Keratinocyte (primary cell): ENCODE measurements at regions not wholly inside any gene's neighbourhood (a gene's known extent, or its start where the extent isn't known, plus 50 kb on each side); places are given as distances from the start of the nearest gene placed in this dataset.
A peak's percentile ranks its signal among the peaks of the same experiment; 100 is the strongest.

Experiments used
- DNase-seq: peaks from one replicate; pipeline ENCODE4 v3.0.0-alpha.2; 2011; ENCODE audit warnings: low read depth, missing footprints, low spot score
- FAIRE-seq: peaks from 2 replicates; lab custom pipeline; 2011; peaks lifted over from hg19 to GRCh38; lab: Jason Lieb, UNC
- H2AFZ ChIP-seq: 2 replicates; pipeline ENCODE4 v1.6.0; 2012; ENCODE audit warnings: low read length, control low read depth, inconsistent platforms; ENCODE audit not compliant: control insufficient read depth
- H3K27ac ChIP-seq: 2 replicates; pipeline ENCODE4 v1.5.1; 2011; ENCODE audit warnings: low read length; ENCODE audit not compliant: control insufficient read depth, insufficient read depth
- H3K27me3 ChIP-seq: 3 replicates; pipeline ENCODE4 v1.6.0; 2011; ENCODE audit warnings: low read length; ENCODE audit not compliant: control insufficient read depth, insufficient read depth; ENCODE audit errors: extremely low read depth
- H3K36me3 ChIP-seq, 2 experiments: 2 replicates in 1 of 2; 3 replicates in 1 of 2; pipeline ENCODE4 v1.5.1; 2011; ENCODE audit warnings: low read length in 2 of 2, mild to moderate bottlenecking in 1 of 2; ENCODE audit not compliant: control insufficient read depth in 2 of 2, insufficient read depth in 2 of 2; ENCODE audit errors: extremely low read depth in 1 of 2
- H3K4me1 ChIP-seq: 3 replicates; pipeline ENCODE4 v1.5.1; 2011; ENCODE audit warnings: low read length; ENCODE audit not compliant: control insufficient read depth, insufficient read depth; ENCODE audit errors: extremely low read depth
- H3K4me2 ChIP-seq: 3 replicates; pipeline ENCODE4 v1.6.0; 2011; ENCODE audit warnings: low read depth, low read length; ENCODE audit not compliant: control insufficient read depth, insufficient read depth; ENCODE audit errors: extremely low read depth
- H3K4me3 ChIP-seq, 3 experiments: fragments of 200-600 bp in 1 of 3; sonication (generic) in 1 of 3; 2 replicates in 2 of 3; 3 replicates in 1 of 3; pipeline ENCODE4 v1.5.1; 2011 to 2016; ENCODE audit warnings: low read length in 3 of 3, mild to moderate bottlenecking in 3 of 3, control low read depth in 2 of 3, inconsistent platforms in 1 of 3, low read depth in 1 of 3, mixed read lengths in 1 of 3, mixed run types in 1 of 3, moderate library complexity in 1 of 3; ENCODE audit not compliant: control insufficient read depth in 2 of 3, insufficient read depth in 2 of 3; ENCODE audit errors: extremely low read depth in 1 of 3
- H3K79me2 ChIP-seq: 2 replicates; pipeline ENCODE4 v1.6.0; 2012; ENCODE audit warnings: low read length; ENCODE audit not compliant: control insufficient read depth, insufficient read depth
- H3K9ac ChIP-seq: 3 replicates; pipeline ENCODE4 v1.6.0; 2011; ENCODE audit warnings: low read length; ENCODE audit not compliant: control insufficient read depth, insufficient read depth; ENCODE audit errors: extremely low read depth
- H3K9me1 ChIP-seq: 3 replicates; pipeline ENCODE4 v1.6.0; 2011; ENCODE audit warnings: low read length; ENCODE audit not compliant: control insufficient read depth, insufficient read depth; ENCODE audit errors: extremely low read depth
- H3K9me3 ChIP-seq: 2 replicates; pipeline ENCODE4 v1.5.1; 2012; ENCODE audit warnings: low read depth, low read length; ENCODE audit not compliant: control insufficient read depth
- H4K20me1 ChIP-seq: 3 replicates; pipeline ENCODE4 v1.6.0; 2011; ENCODE audit warnings: low read length; ENCODE audit not compliant: control insufficient read depth, insufficient read depth; ENCODE audit errors: extremely low read depth
- EZH2 ChIP-seq: IDR thresholded peaks from one replicate; pipeline ENCODE4 v1.6.1; 2012; ENCODE audit warnings: inconsistent platforms, mild to moderate bottlenecking, low read length, moderate library complexity
- dilution Hi-C: fragments of 300-500 bp; cut with MboI; formaldehyde crosslinking; loops from one replicate; pipeline ENCODE4 v1.7.0; 2020; ENCODE audit warnings: low sequenced_read_pairs; ENCODE audit not compliant: extremely low pct_ligation_motif_present
- TF ChIP-seq, protein P1 (sequence below), 3 experiments: IDR thresholded peaks in 1 of 3; conservative IDR thresholded peaks in 1 of 3; optimal IDR thresholded peaks in 1 of 3; 2 replicates in 2 of 3; 3 replicates in 1 of 3; pipeline versions ENCODE3 to v1.5.1; 2011; ENCODE audit warnings: low read length in 3 of 3, mild to moderate bottlenecking in 3 of 3, moderate library complexity in 2 of 3, control low read depth in 1 of 3, inconsistent platforms in 1 of 3; ENCODE audit not compliant: insufficient read depth in 2 of 3; ENCODE audit errors: extremely low read depth in 1 of 3

GRCh38 chr6:130507666-130508028 is 141.8 kb downstream of the TMEM200A start:
- no peak for DNase-seq
- FAIRE-seq, result no peak
- peak overlapping the region; percentile 11 for H3K4me2 ChIP-seq
- H4K20me1 ChIP-seq, result no peaks in the 10 kb centered on the region
- peaks cover 5% of the 10 kb centered on the region for H3K4me1 ChIP-seq
- H3K27me3 ChIP-seq, result no peaks in the 10 kb centered on the region
- no peaks in the 10 kb centered on the region for H3K9me3 ChIP-seq
- H3K27ac ChIP-seq, result no peak overlapping the region
- no peak overlapping the region for H3K9ac ChIP-seq
- TF ChIP-seq, protein P1, sequence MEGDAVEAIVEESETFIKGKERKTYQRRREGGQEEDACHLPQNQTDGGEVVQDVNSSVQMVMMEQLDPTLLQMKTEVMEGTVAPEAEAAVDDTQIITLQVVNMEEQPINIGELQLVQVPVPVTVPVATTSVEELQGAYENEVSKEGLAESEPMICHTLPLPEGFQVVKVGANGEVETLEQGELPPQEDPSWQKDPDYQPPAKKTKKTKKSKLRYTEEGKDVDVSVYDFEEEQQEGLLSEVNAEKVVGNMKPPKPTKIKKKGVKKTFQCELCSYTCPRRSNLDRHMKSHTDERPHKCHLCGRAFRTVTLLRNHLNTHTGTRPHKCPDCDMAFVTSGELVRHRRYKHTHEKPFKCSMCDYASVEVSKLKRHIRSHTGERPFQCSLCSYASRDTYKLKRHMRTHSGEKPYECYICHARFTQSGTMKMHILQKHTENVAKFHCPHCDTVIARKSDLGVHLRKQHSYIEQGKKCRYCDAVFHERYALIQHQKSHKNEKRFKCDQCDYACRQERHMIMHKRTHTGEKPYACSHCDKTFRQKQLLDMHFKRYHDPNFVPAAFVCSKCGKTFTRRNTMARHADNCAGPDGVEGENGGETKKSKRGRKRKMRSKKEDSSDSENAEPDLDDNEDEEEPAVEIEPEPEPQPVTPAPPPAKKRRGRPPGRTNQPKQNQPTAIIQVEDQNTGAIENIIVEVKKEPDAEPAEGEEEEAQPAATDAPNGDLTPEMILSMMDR (optimal IDR thresholded peaks at IDR 0.05 in 1 of 3, IDR thresholded peaks at IDR 0.05 in 1 of 3, conservative IDR thresholded peaks at IDR 0.05 in 1 of 3; ENCODE audit: extremely low read depth in 1 of 3, insufficient read depth in 2 of 3, low read length in 3 of 3), result no peak
- TF ChIP-seq EZH2, result no peak
- dilution Hi-C loops, result no loop called here
- H3K4me3 ChIP-seq, result no peak overlapping the region
- H2AFZ ChIP-seq, result peak overlapping the region; percentile 18
- H3K36me3 ChIP-seq, result no peaks in the 10 kb centered on the region
- no peaks in the 10 kb centered on the region for H3K79me2 ChIP-seq
- no peaks in the 10 kb centered on the region for H3K9me1 ChIP-seq

DNA sequence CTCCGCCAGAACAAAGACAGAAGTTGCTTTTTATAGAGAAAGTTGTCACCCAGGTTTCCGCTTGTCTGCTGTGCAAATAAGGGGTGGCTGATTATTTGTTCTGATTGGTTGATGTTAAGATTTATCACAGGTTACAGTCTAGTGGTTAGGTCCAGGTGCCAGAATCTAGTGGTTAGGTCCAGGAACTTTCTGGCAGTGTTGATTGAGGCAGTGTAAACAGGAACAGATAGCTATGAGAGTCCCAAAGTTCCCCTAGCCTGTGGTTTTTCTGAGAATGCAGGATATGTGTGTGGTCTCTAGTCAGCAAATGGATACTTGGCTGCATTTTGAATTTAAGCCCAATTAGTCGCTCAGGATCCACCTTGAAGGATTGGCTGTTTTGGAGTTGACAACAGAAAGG is 148.0 kb downstream of the TMEM200A start:
- dilution Hi-C loops, result no loop called here
- no peak overlapping the region for H3K9ac ChIP-seq
- peaks cover 20% of the 10 kb centered on the region for H3K4me1 ChIP-seq
- no peaks in the 10 kb centered on the region for H3K9me1 ChIP-seq
- DNase-seq (no peak), FAIRE-seq (peak; percentile 94)
- H3K27ac ChIP-seq, result no peak overlapping the region
- H3K4me3 ChIP-seq, result no peak overlapping the region
- H4K20me1 ChIP-seq, result no peaks in the 10 kb centered on the region
- H3K79me2 ChIP-seq, result no peaks in the 10 kb centered on the region
- TF ChIP-seq EZH2, result no peak
- TF ChIP-seq, protein P1 (optimal IDR thresholded peaks at IDR 0.05 in 1 of 3, IDR thresholded peaks at IDR 0.05 in 1 of 3, conservative IDR thresholded peaks at IDR 0.05 in 1 of 3; ENCODE audit: extremely low read depth in 1 of 3, insufficient read depth in 2 of 3, low read length in 3 of 3), result no peak
- no peaks in the 10 kb centered on the region for H3K27me3 ChIP-seq
- H2AFZ ChIP-seq, result peak overlapping the region; percentile 14
- no peaks in the 10 kb centered on the region for H3K9me3 ChIP-seq
- no peak overlapping the region for H3K4me2 ChIP-seq
- no peaks in the 10 kb centered on the region for H3K36me3 ChIP-seq
